B cell (primary cell): ENCODE measurements at regions not wholly inside any gene's neighbourhood (a gene's known extent, or its start where the extent isn't known, plus 50 kb on each side); places are given as distances from the start of the nearest gene placed in this dataset.

Experiments used
- ATAC-seq: fragments of 200-7000 bp; cut with Tn5 transposase; one replicate; pipeline ENCODE4 v1.10.0; 2021; ENCODE audit warnings: low read depth, mild to moderate bottlenecking, moderate number of reproducible peaks, moderate library complexity
- CTCF ChIA-PET: fragments of 350-600 bp; sonication (Branson Sonifier 250); formaldehyde crosslinking; loops from one replicate; lab custom pipeline; 2021; ENCODE audit warnings: antibody characterized with exemption, inconsistent platforms; lab: Charles Lee
- POLR2A ChIA-PET: fragments of 350-600 bp; sonication (Branson Sonifier 250); formaldehyde crosslinking; loops from one replicate; lab custom pipeline; 2021; ENCODE audit warnings: antibody characterized with exemption; lab: Charles Lee
- DNase-seq: peaks from one replicate; pipeline ENCODE4 v3.0.0; 2013
- H2AFZ ChIP-seq: 2 replicates; pipeline ENCODE4 v1.6.1; 2012; ENCODE audit warnings: mild to moderate bottlenecking, low read depth, low read length; ENCODE audit not compliant: insufficient read depth, poor library complexity, severe bottlenecking
- H3K27ac ChIP-seq, 2 donors: 1 replicate in 1 of 2; 2 replicates in 1 of 2; pipeline ENCODE4 v1.5.1; 2012 to 2013; ENCODE audit warnings: low read length in 2 of 2, mild to moderate bottlenecking in 2 of 2, moderate library complexity in 1 of 2
- H3K27me3 ChIP-seq, 4 experiments: fragments of 200-600 bp in 1 of 4; sonication (generic) in 1 of 4; replicated peaks in 1 of 4; 1 replicate in 2 of 4; 2 replicates in 2 of 4; pipeline versions ENCODE4 v1.6.1 to v1.7.0; 2013 to 2016; ENCODE audit warnings: low read length in 3 of 4, mild to moderate bottlenecking in 2 of 4, mixed read lengths in 1 of 4, moderate library complexity in 1 of 4; ENCODE audit not compliant: insufficient read depth in 4 of 4, control insufficient read depth in 3 of 4; ENCODE audit errors: control extremely low read depth in 1 of 4
- H3K36me3 ChIP-seq, 2 experiments: replicated peaks in 1 of 2; 1 replicate in 1 of 2; 2 replicates in 1 of 2; pipeline versions ENCODE4 v1.6.1 to v1.7.1; 2013; ENCODE audit warnings: low read length in 1 of 2; ENCODE audit not compliant: insufficient read depth in 2 of 2, control insufficient read depth in 1 of 2; ENCODE audit errors: control extremely low read depth in 1 of 2, extremely low read depth in 1 of 2
- H3K4me1 ChIP-seq, 2 donors: fragments of 200-600 bp in 1 of 2; sonication (generic) in 1 of 2; 1 replicate in 1 of 2; 2 replicates in 1 of 2; pipeline versions ENCODE4 v1.5.1 to v1.6.1; 2013 to 2017; ENCODE audit warnings: low read length in 2 of 2; ENCODE audit not compliant: control insufficient read depth in 2 of 2, insufficient read depth in 2 of 2
- H3K4me2 ChIP-seq: replicated peaks from 2 replicates; pipeline ENCODE3; 2012; ENCODE audit warnings: mild to moderate bottlenecking, low read depth, low read length; ENCODE audit not compliant: poor library complexity, severe bottlenecking
- H3K4me3 ChIP-seq, 5 experiments: fragments of 200-600 bp in 1 of 5; sonication (generic) in 1 of 5; 1 replicate in 3 of 5; 2 replicates in 2 of 5; pipeline versions ENCODE4 v1.5.1 to v1.7.0; 2011 to 2016; ENCODE audit warnings: low read length in 4 of 5, mild to moderate bottlenecking in 4 of 5, low read depth in 2 of 5, control low read depth in 1 of 5, moderate library complexity in 1 of 5; ENCODE audit not compliant: insufficient read depth in 1 of 5; ENCODE audit errors: control extremely low read depth in 1 of 5, extremely low read depth in 1 of 5
- H3K79me2 ChIP-seq: fragments of 200-600 bp; sonication (generic); one replicate; pipeline ENCODE4 v1.6.0; 2016; ENCODE audit warnings: low read length; ENCODE audit not compliant: control insufficient read depth, insufficient read depth
- H3K9ac ChIP-seq: fragments of 200-600 bp; sonication (generic); 2 replicates; pipeline ENCODE4 v1.6.1; 2017; ENCODE audit warnings: mild to moderate bottlenecking, low read length, moderate library complexity
- H3K9me3 ChIP-seq, 3 donors: one replicate each; pipeline versions ENCODE4 v1.6.1 to v1.7.1; 2013; ENCODE audit warnings: low read length in 2 of 3; ENCODE audit not compliant: control insufficient read depth in 2 of 3, insufficient read depth in 1 of 3; ENCODE audit errors: control extremely low read depth in 1 of 3
- H4K20me1 ChIP-seq: 2 replicates; pipeline ENCODE4 v1.6.0; 2012; ENCODE audit warnings: mild to moderate bottlenecking, low read length; ENCODE audit not compliant: insufficient read depth, control insufficient read depth, poor library complexity, severe bottlenecking
- H3K27ac Mint-ChIP-seq: one replicate; pipeline ENCODE4 v1.8.0; 2021; ENCODE audit warnings: mixed read lengths
- H3K27me3 Mint-ChIP-seq: one replicate; pipeline ENCODE4 v1.8.0; 2021; ENCODE audit warnings: mixed read lengths
- H3K4me1 Mint-ChIP-seq: one replicate; pipeline ENCODE4 v1.8.0; 2021; ENCODE audit warnings: mixed read lengths
- H3K4me3 Mint-ChIP-seq: one replicate; pipeline ENCODE4 v1.8.0; 2021; ENCODE audit warnings: mixed read lengths
- H3K9me3 Mint-ChIP-seq: one replicate; pipeline ENCODE4 v1.8.0; 2022; ENCODE audit warnings: mixed read lengths; ENCODE audit not compliant: insufficient read depth
- CTCF ChIP-seq: fragments of 200-600 bp; IDR thresholded peaks from one replicate; pipeline ENCODE4 v1.8.0; 2022; ENCODE audit warnings: antibody characterized with exemption, mild to moderate bottlenecking
- EZH2 ChIP-seq: IDR thresholded peaks from 2 replicates; pipeline ENCODE4 v1.6.1; 2012; ENCODE audit warnings: borderline replicate concordance, low read depth, mild to moderate bottlenecking, moderate library complexity, low read length; ENCODE audit not compliant: insufficient read depth, poor library complexity, severe bottlenecking
- WGBS: methylation state at CpG from one replicate; pipeline ENCODE4 v1.1.5; 2013; ENCODE audit warnings: missing lambda C conversion rate; ENCODE audit not compliant: insufficient coverage; 5-methylcytosine and 5-hydroxymethylcytosine counted together
- intact Hi-C: fragments of 100-400 bp; cut with micrococcal nuclease; formaldehyde crosslinking; loops from one replicate; pipeline ENCODE4 v1.10.0; 2022

GRCh38 chr5:40447438-40447837 is 232.3 kb upstream of the PTGER4 start:
- Mint-ChIP-seq H3K4me1 (no peaks in the 10 kb centered on the region), H3K4me3 (no peak overlapping the region), H3K27ac (no peak overlapping the region), H3K9me3 (peaks cover 9% of the 10 kb centered on the region), H3K27me3 (no peaks in the 10 kb centered on the region)
- Histone ChIP-seq H2AFZ (no peak overlapping the region), H3K36me3 (no peaks in the 10 kb centered on the region), H4K20me1 (no peaks in the 10 kb centered on the region), H3K9ac (no peak overlapping the region), H3K27me3 (no peaks in the 10 kb centered on the region), H3K4me1 (peaks cover 0 to under 1% of the 10 kb centered on the region in 2 donors), H3K4me3 (no peak overlapping the region), H3K9me3 (peaks cover 0 to 5% (median 4%) of the 10 kb centered on the region in 3 donors), H3K4me2 (no peak overlapping the region), H3K27ac (no peak overlapping the region), H3K79me2 (no peaks in the 10 kb centered on the region)
- ATAC-seq: no peak
- POLR2A ChIA-PET: no interaction called here
- DNase-seq: no peak
- TF ChIP-seq EZH2: no peak
- no CpG with 5 or more reads among the region's 1 CpG for WGBS
- intact Hi-C loops: no loop called here
- CTCF ChIA-PET: interaction anchor here (1.0 kb wide), 1 partner anchor 9 kb away, joined by 3 read pairs; no protein-coding TSS in a partner anchor

DNA sequence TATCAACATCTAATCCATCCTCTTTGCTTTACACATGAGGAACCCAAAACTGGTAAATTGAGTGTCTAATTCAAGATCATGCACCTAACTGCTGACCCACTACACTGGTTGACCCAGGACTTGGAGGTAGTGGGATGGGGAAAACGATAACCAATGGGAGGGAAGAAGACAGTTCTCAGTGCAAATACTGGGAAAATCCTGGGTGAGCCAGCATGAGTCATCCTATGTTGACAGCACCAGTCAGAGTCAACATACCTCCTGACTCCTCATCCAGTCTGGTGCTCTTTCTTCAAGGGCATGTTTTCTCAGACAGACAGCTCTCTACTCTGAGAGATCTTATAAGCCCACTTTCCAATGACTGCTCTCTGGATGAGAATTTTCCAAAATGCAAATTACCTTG is 232.8 kb upstream of the PTGER4 start:
- H3K79me2 ChIP-seq: no peaks in the 10 kb centered on the region
- H3K9me3 ChIP-seq: peaks cover 0 to 5% (median 4%) of the 10 kb centered on the region in 3 donors
- CTCF ChIA-PET: no interaction called here
- Mint-ChIP-seq H3K9me3 (peaks cover 9% of the 10 kb centered on the region), H3K27ac (no peak overlapping the region), H3K27me3 (no peaks in the 10 kb centered on the region), H3K4me3 (no peak overlapping the region), H3K4me1 (peaks cover 3% of the 10 kb centered on the region)
- no peak overlapping the region for H3K4me2 ChIP-seq
- H3K9ac ChIP-seq: no peak overlapping the region
- no peaks in the 10 kb centered on the region for H3K27me3 ChIP-seq
- H3K36me3 ChIP-seq: no peaks in the 10 kb centered on the region
- H3K27ac ChIP-seq: no peak overlapping the region
- no peak for DNase-seq
- H3K4me3 ChIP-seq: no peak overlapping the region
- H2AFZ ChIP-seq: no peak overlapping the region
- ATAC-seq: no peak
- WGBS: 80% methylated on average over 1 of the region's 1 CpG
- H4K20me1 ChIP-seq: no peaks in the 10 kb centered on the region
- POLR2A ChIA-PET: no interaction called here
- peaks cover 0 to 5% of the 10 kb centered on the region in 2 donors for H3K4me1 ChIP-seq
- intact Hi-C loops: no loop called here
- TF ChIP-seq EZH2: no peak
- TF ChIP-seq CTCF: no peak
